ENCODE measurements at regions not wholly inside any gene's neighbourhood (a gene's known extent, or its start where the extent isn't known, plus 50 kb on each side); places are given as distances from the start of the nearest gene placed in this dataset.

DNA sequence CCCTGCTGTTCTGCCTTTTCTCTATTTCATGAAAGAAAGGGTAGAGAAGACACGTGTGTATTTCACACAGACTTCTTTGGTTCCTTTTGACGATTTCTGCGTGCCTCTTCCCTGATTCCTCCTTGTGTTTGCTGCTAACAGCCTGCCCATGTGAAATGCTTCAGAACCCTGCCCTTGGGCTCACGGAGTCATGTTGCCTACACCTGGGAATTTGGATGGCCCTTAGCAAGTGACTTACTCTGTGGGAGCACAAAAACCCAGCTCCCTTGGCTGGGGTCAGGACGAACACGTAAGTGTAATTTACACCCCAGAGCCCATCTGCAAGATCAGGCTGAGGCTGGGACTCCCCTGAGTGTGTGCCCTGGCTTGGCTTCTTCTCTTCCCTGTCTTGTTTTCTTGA is 220.3 kb upstream of the BCOR start:
- TF ChIP-seq, protein P1, sequence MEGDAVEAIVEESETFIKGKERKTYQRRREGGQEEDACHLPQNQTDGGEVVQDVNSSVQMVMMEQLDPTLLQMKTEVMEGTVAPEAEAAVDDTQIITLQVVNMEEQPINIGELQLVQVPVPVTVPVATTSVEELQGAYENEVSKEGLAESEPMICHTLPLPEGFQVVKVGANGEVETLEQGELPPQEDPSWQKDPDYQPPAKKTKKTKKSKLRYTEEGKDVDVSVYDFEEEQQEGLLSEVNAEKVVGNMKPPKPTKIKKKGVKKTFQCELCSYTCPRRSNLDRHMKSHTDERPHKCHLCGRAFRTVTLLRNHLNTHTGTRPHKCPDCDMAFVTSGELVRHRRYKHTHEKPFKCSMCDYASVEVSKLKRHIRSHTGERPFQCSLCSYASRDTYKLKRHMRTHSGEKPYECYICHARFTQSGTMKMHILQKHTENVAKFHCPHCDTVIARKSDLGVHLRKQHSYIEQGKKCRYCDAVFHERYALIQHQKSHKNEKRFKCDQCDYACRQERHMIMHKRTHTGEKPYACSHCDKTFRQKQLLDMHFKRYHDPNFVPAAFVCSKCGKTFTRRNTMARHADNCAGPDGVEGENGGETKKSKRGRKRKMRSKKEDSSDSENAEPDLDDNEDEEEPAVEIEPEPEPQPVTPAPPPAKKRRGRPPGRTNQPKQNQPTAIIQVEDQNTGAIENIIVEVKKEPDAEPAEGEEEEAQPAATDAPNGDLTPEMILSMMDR (IDR thresholded peaks at IDR 0.05) = no peak
- TF ChIP-seq POLR2AphosphoS5 (IDR thresholded peaks at IDR 0.05) = no peak

Measured in suprapubic skin (tissue), 3 donors.